NCI-H2227 treated with DMSO at 0.1 percent for 48 hours (cell line): ENCODE measurements at regions not wholly inside any gene's neighbourhood (a gene's known extent, or its start where the extent isn't known, plus 50 kb on each side); places are given as distances from the start of the nearest gene placed in this dataset.

Experiments used
- DNase-seq: peaks from one replicate; lab custom pipeline; 2025; lab: John Stamatoyannopoulos, UW

GRCh38 chr12:111076611-111077451 lies 156.5 kb upstream of the MYL2 start:
- DNase-seq = no peak

GRCh38 chr12:111076199-111076598 lies 155.8 kb upstream of the MYL2 start:
- DNase-seq = no peak

- no peak for DNase-seq
Measured at GRCh38 chr12:111074965-111075364, 154.6 kb upstream of the MYL2 start.

GRCh38 chr12:111074559-111074958 lies 154.2 kb upstream of the MYL2 start:
- no peak for DNase-seq

GRCh38 chr12:111073370-111073769 lies 153.0 kb upstream of the MYL2 start:
- no peak for DNase-seq

- no peak for DNase-seq
Measured at GRCh38 chr12:111072299-111072698, 151.9 kb upstream of the MYL2 start.

- no peak for DNase-seq
Measured at GRCh38 chr12:111069886-111070285, 149.5 kb upstream of the MYL2 start.

- DNase-seq = peak; percentile 31
Measured at GRCh38 chr12:111068290-111068689, 147.9 kb upstream of the MYL2 start.

GRCh38 chr12:111067498-111067897 lies 147.1 kb upstream of the MYL2 start:
- DNase-seq = no peak

GRCh38 chr12:111066744-111067437 lies 146.5 kb upstream of the MYL2 start:
- no peak for DNase-seq

GRCh38 chr12:111064982-111065381 lies 144.6 kb upstream of the MYL2 start:
- DNase-seq = no peak

GRCh38 chr12:111064154-111064553 lies 143.8 kb upstream of the MYL2 start:
- no peak for DNase-seq

GRCh38 chr12:111063295-111064026 lies 143.1 kb upstream of the MYL2 start:
- DNase-seq = no peak

- DNase-seq = peak; percentile 15
Measured at GRCh38 chr12:111057701-111058425, 137.5 kb upstream of the MYL2 start.

- DNase-seq = no peak
Measured at GRCh38 chr12:111056618-111057521, 136.5 kb upstream of the MYL2 start.

GRCh38 chr12:111055181-111055880 lies 135.0 kb upstream of the MYL2 start:
- DNase-seq = no peak

- DNase-seq = no peak
Measured at GRCh38 chr12:111048991-111049390, 128.6 kb upstream of the MYL2 start.

GRCh38 chr12:111046896-111047295 lies 126.5 kb upstream of the MYL2 start:
- DNase-seq = no peak

- DNase-seq = no peak
Measured at GRCh38 chr12:111045941-111046340, 125.6 kb upstream of the MYL2 start.

GRCh38 chr12:111041091-111041490 lies 120.7 kb upstream of the MYL2 start:
- no peak for DNase-seq
